ENCODE measurements at regions not wholly inside any gene's neighbourhood (a gene's known extent, or its start where the extent isn't known, plus 50 kb on each side); places are given as distances from the start of the nearest gene placed in this dataset.

- no peak for FAIRE-seq
- no peak overlapping the region for H2AFZ ChIP-seq (ENCODE audit: low read depth, low read length)
- no peaks in the 10 kb centered on the region for H3K79me2 ChIP-seq (ENCODE audit: control insufficient read depth, insufficient read depth, low read length)
- no peak for DNase-seq (ENCODE audit: low read depth, low spot score)
- ChIA-PET POLR2A (no interaction called here), CTCF (no interaction called here)
- no peak overlapping the region for H3K4me2 ChIP-seq (ENCODE audit: insufficient read depth, low read length)
- no peaks in the 10 kb centered on the region for H3K27me3 ChIP-seq (ENCODE audit: control insufficient read depth in 2 of 2, insufficient read depth in 2 of 2, low read length in 2 of 2)
- dilution Hi-C loops (cut with MboI; ENCODE audit: extremely low pct_ligation_motif_present, low sequenced_read_pairs): no loop called here
- H3K27ac ChIP-seq (ENCODE audit: insufficient read depth, low read depth, low read length): no peak overlapping the region
- TF ChIP-seq JUN (IDR thresholded peaks at IDR 0.05; ENCODE audit: borderline replicate concordance, insufficient read depth, insufficient read length, low read depth): no peak
- no peak for TF ChIP-seq FOS (IDR thresholded peaks at IDR 0.05; ENCODE audit: borderline replicate concordance, insufficient read depth, low read length)
- no peak for TF ChIP-seq MAX (IDR thresholded peaks at IDR 0.05; ENCODE audit: insufficient read depth, insufficient read length)
- TF ChIP-seq POLR2AphosphoS5 (IDR thresholded peaks at IDR 0.05; ENCODE audit: insufficient read depth, low read depth, low read length): no peak
- TF ChIP-seq EZH2 (IDR thresholded peaks at IDR 0.05; ENCODE audit: borderline replicate concordance, low read depth, low read length, severe bottlenecking): no peak
- TF ChIP-seq POLR2A (IDR thresholded peaks at IDR 0.05; ENCODE audit: low read depth, low read length): no peak
- TF ChIP-seq MYC (IDR thresholded peaks at IDR 0.05; ENCODE audit: low read depth, low read length): no peak
- no peak for TF ChIP-seq GATA2 (IDR thresholded peaks at IDR 0.05; ENCODE audit: insufficient read depth, insufficient read length, low read depth, low read length)
- no peak for TF ChIP-seq CTCF (IDR thresholded peaks at IDR 0.05; ENCODE audit: extremely low read depth in 1 of 2, insufficient read depth in 1 of 2, low read depth in 1 of 2, low read length in 2 of 2)
- no peaks in the 10 kb centered on the region for H3K4me1 ChIP-seq (ENCODE audit: control insufficient read depth, extremely low read depth, insufficient read depth, low read length)
- no peaks in the 10 kb centered on the region for H4K20me1 ChIP-seq (replicated peaks; ENCODE audit: control insufficient read depth, extremely low read depth, insufficient read depth, low read length)
- H3K9ac ChIP-seq (replicated peaks; ENCODE audit: extremely low read depth, insufficient read depth, low read length): no peak overlapping the region
- BruUV-seq (replicated peaks): no TSS peak
- intact Hi-C loops (cut with micrococcal nuclease): no loop called here
- no peaks in the 10 kb centered on the region for H3K9me3 ChIP-seq (replicated peaks; ENCODE audit: control insufficient read depth, insufficient read depth, low read length)
- no peaks in the 10 kb centered on the region for H3K36me3 ChIP-seq (ENCODE audit: control insufficient read depth in 2 of 2, extremely low read depth in 1 of 2, insufficient read depth in 2 of 2, low read length in 2 of 2)
- H3K9me1 ChIP-seq (replicated peaks; ENCODE audit: control insufficient read depth, extremely low read depth, insufficient read depth, low read length): no peaks in the 10 kb centered on the region
- H3K4me3 ChIP-seq (replicated peaks in 1 of 3; ENCODE audit: insufficient read depth in 1 of 3, low read depth in 1 of 3, low read length in 3 of 3): no peak overlapping the region
These were observed 169.3 kb upstream of the CAND1 start for GRCh38 chr12:67099858-67100257.
